Lower lobe of right lung (tissue), 2 donors: ENCODE measurements at regions not wholly inside any gene's neighbourhood (a gene's known extent, or its start where the extent isn't known, plus 50 kb on each side); places are given as distances from the start of the nearest gene placed in this dataset.

ENCODE experiments used
- ATAC-seq, 2 donors: fragments of 200-7000 bp; cut with Tn5 transposase; one replicate each; pipeline ENCODE4 v1.9.1; 2020 to 2022; ENCODE audit warnings: mild to moderate bottlenecking in 2 of 2, moderate library complexity in 2 of 2
- DNase-seq: peaks from one replicate; pipeline ENCODE4 v3.0.0-alpha.2; 2020
- H3K27ac ChIP-seq: fragments of 200-600 bp; one replicate; pipeline ENCODE4 v1.8.0; 2022
- H3K27me3 ChIP-seq: fragments of 200-600 bp; one replicate; pipeline ENCODE4 v1.8.0; 2022; ENCODE audit warnings: low read depth
- H3K36me3 ChIP-seq: fragments of 200-600 bp; one replicate; pipeline ENCODE4 v1.8.0; 2022; ENCODE audit warnings: mild to moderate bottlenecking
- H3K4me1 ChIP-seq: fragments of 200-600 bp; one replicate; pipeline ENCODE4 v1.8.0; 2022
- H3K4me3 ChIP-seq: fragments of 200-600 bp; one replicate; pipeline ENCODE4 v1.8.0; 2022; ENCODE audit warnings: mild to moderate bottlenecking
- H3K9me3 ChIP-seq: fragments of 200-600 bp; one replicate; pipeline ENCODE4 v1.8.0; 2022
- intact Hi-C: fragments of 100-400 bp; cut with DNase I; formaldehyde crosslinking; loops from one replicate; pipeline ENCODE4 v1.11.0; 2022
- TF ChIP-seq, protein P1 (sequence below): fragments of 200-600 bp; IDR thresholded peaks from one replicate; pipeline ENCODE4 v1.8.0; 2022; ENCODE audit warnings: antibody characterized with exemption, mild to moderate bottlenecking
- donor health status: DM: no; HTN: yes; CAD: no; lungs with severe emphysema.

DNA sequence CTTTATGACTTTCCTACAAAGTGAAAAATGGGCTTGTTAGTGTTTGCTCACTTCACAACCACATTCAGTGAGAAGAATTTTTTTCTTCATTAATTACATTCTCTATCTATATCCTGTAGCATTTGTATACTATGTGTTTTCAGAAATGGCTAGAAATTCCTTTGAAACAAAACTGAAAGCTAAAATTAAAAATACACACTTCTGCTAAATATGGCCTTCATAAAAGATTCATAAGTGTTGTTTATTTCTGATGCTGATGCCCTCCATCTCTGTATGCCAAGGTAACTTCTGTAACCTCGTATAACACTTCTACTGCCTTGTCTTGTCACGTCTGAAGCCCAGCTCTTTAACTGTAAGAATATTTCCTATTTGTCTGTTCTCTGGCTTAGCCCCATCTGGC lies 59.8 kb downstream of the PMAIP1 start:
- Histone ChIP-seq H3K27me3 (no peaks in the 10 kb centered on the region), H3K27ac (no peak overlapping the region), H3K4me3 (no peak overlapping the region), H3K4me1 (no peaks in the 10 kb centered on the region), H3K36me3 (no peaks in the 10 kb centered on the region), H3K9me3 (no peaks in the 10 kb centered on the region)
- TF ChIP-seq, protein P1, sequence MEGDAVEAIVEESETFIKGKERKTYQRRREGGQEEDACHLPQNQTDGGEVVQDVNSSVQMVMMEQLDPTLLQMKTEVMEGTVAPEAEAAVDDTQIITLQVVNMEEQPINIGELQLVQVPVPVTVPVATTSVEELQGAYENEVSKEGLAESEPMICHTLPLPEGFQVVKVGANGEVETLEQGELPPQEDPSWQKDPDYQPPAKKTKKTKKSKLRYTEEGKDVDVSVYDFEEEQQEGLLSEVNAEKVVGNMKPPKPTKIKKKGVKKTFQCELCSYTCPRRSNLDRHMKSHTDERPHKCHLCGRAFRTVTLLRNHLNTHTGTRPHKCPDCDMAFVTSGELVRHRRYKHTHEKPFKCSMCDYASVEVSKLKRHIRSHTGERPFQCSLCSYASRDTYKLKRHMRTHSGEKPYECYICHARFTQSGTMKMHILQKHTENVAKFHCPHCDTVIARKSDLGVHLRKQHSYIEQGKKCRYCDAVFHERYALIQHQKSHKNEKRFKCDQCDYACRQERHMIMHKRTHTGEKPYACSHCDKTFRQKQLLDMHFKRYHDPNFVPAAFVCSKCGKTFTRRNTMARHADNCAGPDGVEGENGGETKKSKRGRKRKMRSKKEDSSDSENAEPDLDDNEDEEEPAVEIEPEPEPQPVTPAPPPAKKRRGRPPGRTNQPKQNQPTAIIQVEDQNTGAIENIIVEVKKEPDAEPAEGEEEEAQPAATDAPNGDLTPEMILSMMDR = no peak
- intact Hi-C loops = no loop called here
- ATAC-seq = no peak
- no peak for DNase-seq

DNA sequence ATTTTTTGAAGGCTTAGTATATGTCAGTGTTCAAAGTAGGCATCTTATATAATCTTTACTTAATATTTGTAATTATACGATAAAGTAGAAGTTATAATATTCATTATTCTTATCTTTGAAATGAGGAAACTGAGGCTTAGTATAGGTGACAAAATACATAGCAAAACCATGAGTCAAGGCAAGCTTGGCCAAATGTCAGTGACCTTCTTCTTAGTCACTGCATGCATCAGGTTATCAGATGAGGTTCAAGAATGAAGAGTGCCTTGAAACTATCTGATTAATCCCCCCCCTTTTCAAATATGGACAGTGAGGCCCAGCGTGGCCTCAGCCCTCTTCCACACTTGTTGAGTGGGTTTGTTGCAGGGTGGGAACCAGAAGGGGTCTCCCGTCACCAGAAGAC lies 59.3 kb downstream of the PMAIP1 start:
- no peak for DNase-seq
- Histone ChIP-seq H3K27me3 (no peaks in the 10 kb centered on the region), H3K27ac (no peak overlapping the region), H3K9me3 (no peaks in the 10 kb centered on the region), H3K4me3 (no peak overlapping the region), H3K36me3 (no peaks in the 10 kb centered on the region), H3K4me1 (no peaks in the 10 kb centered on the region)
- TF ChIP-seq, protein P1 = no peak
- intact Hi-C loops = no loop called here
- ATAC-seq = no peak

DNA sequence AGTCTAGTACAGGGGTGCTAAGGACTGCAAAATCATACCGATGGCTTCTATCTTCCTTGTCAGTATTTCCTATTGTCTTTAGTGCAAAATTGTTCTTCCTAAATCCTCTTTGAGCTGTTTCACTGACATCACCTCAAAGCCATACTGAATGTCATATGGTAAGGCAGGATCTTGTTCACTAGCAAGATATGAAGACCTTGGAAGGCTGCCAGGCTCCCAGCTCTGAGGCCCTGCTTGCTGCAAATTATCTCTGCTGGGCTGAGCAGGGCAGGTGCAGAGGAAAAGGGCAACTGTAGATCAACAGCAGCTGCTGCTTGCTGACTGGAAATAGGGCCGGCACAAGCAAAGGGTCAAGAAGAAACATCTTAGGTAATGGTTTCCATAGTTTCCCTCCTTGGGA lies 58.2 kb downstream of the PMAIP1 start:
- H3K27ac ChIP-seq = no peak overlapping the region
- no peak overlapping the region for H3K4me3 ChIP-seq
- H3K36me3 ChIP-seq = no peaks in the 10 kb centered on the region
- DNase-seq (no peak), ATAC-seq (no peak)
- H3K9me3 ChIP-seq = no peaks in the 10 kb centered on the region
- intact Hi-C loops = no loop called here
- TF ChIP-seq, protein P1 = no peak
- H3K27me3 ChIP-seq = no peaks in the 10 kb centered on the region
- no peaks in the 10 kb centered on the region for H3K4me1 ChIP-seq

- Histone ChIP-seq H3K9me3 (no peaks in the 10 kb centered on the region), H3K27me3 (no peaks in the 10 kb centered on the region), H3K36me3 (no peaks in the 10 kb centered on the region), H3K4me1 (no peaks in the 10 kb centered on the region), H3K4me3 (no peak overlapping the region), H3K27ac (no peak overlapping the region)
- intact Hi-C loops = no loop called here
- TF ChIP-seq, protein P1 = no peak
- no peak for ATAC-seq
- DNase-seq = no peak
These were observed 55.0 kb downstream of the PMAIP1 start for GRCh38 chr18:59954755-59955156.

DNA sequence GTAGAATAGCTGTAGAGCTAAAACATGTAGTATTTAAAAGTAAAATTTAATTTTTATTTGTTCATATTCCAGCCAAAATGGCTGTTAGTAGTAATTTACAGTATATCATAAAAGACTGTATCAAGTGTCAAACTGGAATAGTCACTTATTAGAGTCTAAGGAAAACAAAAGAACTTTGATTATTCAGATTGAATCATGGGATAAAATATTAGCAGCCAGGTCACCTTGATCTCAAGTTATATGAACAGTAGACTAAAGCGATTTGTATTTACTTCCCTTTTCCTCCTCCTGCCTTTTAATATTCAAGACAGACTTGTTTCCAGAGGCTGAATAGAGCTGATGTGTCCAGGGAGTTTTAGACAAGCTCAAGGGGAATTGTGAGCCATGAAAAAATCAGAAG lies 54.4 kb downstream of the PMAIP1 start:
- Histone ChIP-seq H3K36me3 (no peaks in the 10 kb centered on the region), H3K27ac (no peak overlapping the region), H3K4me3 (no peak overlapping the region), H3K27me3 (no peaks in the 10 kb centered on the region), H3K9me3 (no peaks in the 10 kb centered on the region), H3K4me1 (no peaks in the 10 kb centered on the region)
- no peak for ATAC-seq
- DNase-seq = no peak
- intact Hi-C loops = no loop called here
- TF ChIP-seq, protein P1 = no peak
